Gastrocnemius medialis (tissue), 4 donors: ENCODE measurements at regions not wholly inside any gene's neighbourhood (a gene's known extent, or its start where the extent isn't known, plus 50 kb on each side); places are given as distances from the start of the nearest gene placed in this dataset.

ENCODE experiments used
- POLR2A ChIP-seq, 2 donors: fragments of 450-650 bp; IDR thresholded peaks; one replicate each; pipeline ENCODE4 v1.6.1; 2017; ENCODE audit warnings: antibody characterized with exemption in 2 of 2, mild to moderate bottlenecking in 2 of 2, moderate library complexity in 2 of 2
- TF ChIP-seq, protein P1 (sequence below), 5 experiments: fragments of 450-650 bp in 3 of 5; fragments of 200-600 bp in 2 of 5; sonication (generic) in 2 of 5; IDR thresholded peaks in 4 of 5; conservative IDR thresholded peaks in 1 of 5; 1 replicate in 4 of 5; 2 replicates in 1 of 5; pipeline ENCODE4 v1.5.1; 2016 to 2019; ENCODE audit warnings: antibody characterized with exemption in 5 of 5, mild to moderate bottlenecking in 3 of 5, moderate library complexity in 3 of 5

DNA sequence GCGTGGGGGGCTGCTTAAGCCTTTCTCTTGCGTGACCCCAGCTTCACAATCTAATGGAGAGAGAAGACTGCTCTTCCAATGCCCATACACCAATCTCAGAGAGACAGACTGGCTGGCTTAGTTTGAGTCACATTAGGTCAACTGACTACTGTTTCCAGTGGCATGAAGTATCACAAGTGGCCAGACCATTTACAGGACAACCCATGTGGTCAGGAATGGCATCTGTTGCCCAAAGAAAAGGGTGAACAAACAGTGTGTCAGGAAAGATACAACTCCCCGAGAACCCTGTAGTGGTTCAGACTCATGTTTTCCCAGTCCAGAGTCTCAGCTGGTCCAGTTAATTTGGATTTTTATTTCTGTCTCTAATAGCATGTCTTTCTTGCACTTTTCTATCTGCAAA is 177.4 kb upstream of the IL12B start:
- TF ChIP-seq, protein P1, sequence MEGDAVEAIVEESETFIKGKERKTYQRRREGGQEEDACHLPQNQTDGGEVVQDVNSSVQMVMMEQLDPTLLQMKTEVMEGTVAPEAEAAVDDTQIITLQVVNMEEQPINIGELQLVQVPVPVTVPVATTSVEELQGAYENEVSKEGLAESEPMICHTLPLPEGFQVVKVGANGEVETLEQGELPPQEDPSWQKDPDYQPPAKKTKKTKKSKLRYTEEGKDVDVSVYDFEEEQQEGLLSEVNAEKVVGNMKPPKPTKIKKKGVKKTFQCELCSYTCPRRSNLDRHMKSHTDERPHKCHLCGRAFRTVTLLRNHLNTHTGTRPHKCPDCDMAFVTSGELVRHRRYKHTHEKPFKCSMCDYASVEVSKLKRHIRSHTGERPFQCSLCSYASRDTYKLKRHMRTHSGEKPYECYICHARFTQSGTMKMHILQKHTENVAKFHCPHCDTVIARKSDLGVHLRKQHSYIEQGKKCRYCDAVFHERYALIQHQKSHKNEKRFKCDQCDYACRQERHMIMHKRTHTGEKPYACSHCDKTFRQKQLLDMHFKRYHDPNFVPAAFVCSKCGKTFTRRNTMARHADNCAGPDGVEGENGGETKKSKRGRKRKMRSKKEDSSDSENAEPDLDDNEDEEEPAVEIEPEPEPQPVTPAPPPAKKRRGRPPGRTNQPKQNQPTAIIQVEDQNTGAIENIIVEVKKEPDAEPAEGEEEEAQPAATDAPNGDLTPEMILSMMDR (IDR thresholded peaks at IDR 0.05 in 4 of 5, conservative IDR thresholded peaks at IDR 0.05 in 1 of 5) = no peak
- TF ChIP-seq POLR2A (IDR thresholded peaks at IDR 0.05) = no peak
